Upper lobe of left lung (tissue), 4 donors: ENCODE measurements at regions not wholly inside any gene's neighbourhood (a gene's known extent, or its start where the extent isn't known, plus 50 kb on each side); places are given as distances from the start of the nearest gene placed in this dataset.

Source experiments
- POLR2AphosphoS5 ChIP-seq, 2 donors: sonication (generic); formaldehyde crosslinking; IDR thresholded peaks; one replicate each; pipeline ENCODE4 v1.5.1; 2017; ENCODE audit warnings: antibody characterized with exemption in 2 of 2
- TF ChIP-seq, protein P1 (sequence below), 6 experiments: fragments of 450-650 bp in 4 of 6; fragments of 200-600 bp in 2 of 6; sonication (generic) in 2 of 6; IDR thresholded peaks; one replicate each; pipeline ENCODE4 v1.5.1; 2016 to 2019; ENCODE audit warnings: antibody characterized with exemption in 6 of 6

DNA sequence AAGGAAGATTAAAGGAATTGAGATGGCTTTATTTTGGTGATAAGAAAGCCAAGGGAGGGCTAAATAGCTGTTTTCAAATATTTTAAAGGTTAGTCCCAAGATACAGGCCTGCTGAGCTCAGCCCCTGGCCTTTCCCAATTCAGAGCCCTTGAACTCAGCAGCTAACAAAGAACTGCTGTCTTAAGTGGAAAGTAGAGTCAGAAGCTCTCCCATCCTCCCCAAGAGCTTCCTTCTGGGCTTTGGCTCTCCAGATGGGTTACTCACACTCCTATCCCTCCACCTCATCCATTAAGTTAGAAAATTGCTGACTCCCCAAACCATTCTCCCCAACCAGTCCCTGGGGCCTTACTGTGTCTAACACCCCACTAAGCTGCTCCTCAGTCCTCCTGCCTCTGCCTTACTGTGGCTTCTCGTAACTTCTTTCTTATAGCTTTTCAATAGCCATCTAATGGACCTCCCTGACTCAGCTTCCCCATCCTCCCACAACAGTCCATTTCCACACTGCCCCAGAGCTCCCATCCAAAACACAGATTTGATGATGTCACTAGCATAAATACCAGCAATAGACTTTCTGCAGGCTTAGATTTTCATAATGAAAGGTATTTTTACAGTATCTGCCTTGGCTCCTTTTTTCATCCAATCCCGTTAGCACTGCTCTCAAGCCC, 239.1 kb downstream of the ENC1 start:
- TF ChIP-seq, protein P1, sequence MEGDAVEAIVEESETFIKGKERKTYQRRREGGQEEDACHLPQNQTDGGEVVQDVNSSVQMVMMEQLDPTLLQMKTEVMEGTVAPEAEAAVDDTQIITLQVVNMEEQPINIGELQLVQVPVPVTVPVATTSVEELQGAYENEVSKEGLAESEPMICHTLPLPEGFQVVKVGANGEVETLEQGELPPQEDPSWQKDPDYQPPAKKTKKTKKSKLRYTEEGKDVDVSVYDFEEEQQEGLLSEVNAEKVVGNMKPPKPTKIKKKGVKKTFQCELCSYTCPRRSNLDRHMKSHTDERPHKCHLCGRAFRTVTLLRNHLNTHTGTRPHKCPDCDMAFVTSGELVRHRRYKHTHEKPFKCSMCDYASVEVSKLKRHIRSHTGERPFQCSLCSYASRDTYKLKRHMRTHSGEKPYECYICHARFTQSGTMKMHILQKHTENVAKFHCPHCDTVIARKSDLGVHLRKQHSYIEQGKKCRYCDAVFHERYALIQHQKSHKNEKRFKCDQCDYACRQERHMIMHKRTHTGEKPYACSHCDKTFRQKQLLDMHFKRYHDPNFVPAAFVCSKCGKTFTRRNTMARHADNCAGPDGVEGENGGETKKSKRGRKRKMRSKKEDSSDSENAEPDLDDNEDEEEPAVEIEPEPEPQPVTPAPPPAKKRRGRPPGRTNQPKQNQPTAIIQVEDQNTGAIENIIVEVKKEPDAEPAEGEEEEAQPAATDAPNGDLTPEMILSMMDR (IDR thresholded peaks at IDR 0.05): no peak
- no peak for TF ChIP-seq POLR2AphosphoS5 (IDR thresholded peaks at IDR 0.05)
